Hindlimb muscle (tissue), 1 donor: ENCODE measurements at regions not wholly inside any gene's neighbourhood (a gene's known extent, or its start where the extent isn't known, plus 50 kb on each side); places are given as distances from the start of the nearest gene placed in this dataset.
A peak's percentile ranks its signal among the peaks of the same experiment; 100 is the strongest.
"Not testable (repeated sequence)": the region's sequence is repeated elsewhere in the genome, so short reads cannot be mapped to it uniquely, and the experiment has no call there.

ENCODE experiments used
- DNase-seq: peaks from one replicate; pipeline ENCODE4 v3.0.0-alpha.2; 2013

GRCh38 chr9:111148052-111149017, 110.1 kb upstream of the LPAR1 start:
- DNase-seq, result no peak

GRCh38 chr9:111147041-111147440, 108.8 kb upstream of the LPAR1 start:
- no peak for DNase-seq

- DNase-seq, result no peak
These were observed 106.5 kb upstream of the LPAR1 start for GRCh38 chr9:111144741-111145140.

GRCh38 chr9:111136180-111136579, 97.9 kb upstream of the LPAR1 start:
- DNase-seq, result no peak

GRCh38 chr9:111131211-111131610, 92.9 kb upstream of the LPAR1 start:
- no peak for DNase-seq

GRCh38 chr9:111120526-111120925, 82.3 kb upstream of the LPAR1 start:
- no peak for DNase-seq

DNA sequence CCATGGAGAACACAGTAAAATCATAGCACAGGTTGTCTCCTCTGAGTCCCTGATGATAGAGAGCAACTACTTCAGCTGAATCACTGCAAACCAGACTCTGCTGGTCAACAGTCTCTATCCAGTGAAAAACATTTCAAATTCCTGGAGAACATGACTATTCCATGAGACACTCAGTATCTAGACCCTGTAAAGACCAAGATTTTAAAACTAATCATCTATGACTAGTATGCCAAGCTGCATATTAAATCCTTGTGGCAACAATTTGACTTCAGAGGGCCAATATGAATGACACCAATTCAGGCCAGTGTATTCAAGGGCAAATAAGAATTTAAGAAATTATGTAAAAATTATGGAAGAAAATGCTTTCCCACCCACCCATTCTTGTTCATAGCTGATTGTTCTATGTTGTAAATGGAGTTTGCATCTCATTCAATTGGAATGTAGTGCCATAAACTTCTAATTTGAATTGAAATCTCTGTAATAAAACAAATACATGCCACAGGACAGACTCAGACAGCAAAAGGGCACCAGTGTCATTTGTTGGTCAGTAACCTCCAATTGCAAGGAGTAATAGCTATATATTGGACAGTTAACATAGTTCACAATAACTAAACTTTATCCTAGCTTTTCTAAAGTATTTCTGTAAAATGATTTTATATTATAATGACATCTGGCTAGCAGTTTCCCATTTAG, 80.1 kb upstream of the LPAR1 start:
- DNase-seq, result no peak

- DNase-seq, result no peak
These were observed 76.2 kb upstream of the LPAR1 start for GRCh38 chr9:111114486-111114885.

- no peak for DNase-seq
These were observed 75.4 kb upstream of the LPAR1 start for GRCh38 chr9:111113712-111114111.

DNA sequence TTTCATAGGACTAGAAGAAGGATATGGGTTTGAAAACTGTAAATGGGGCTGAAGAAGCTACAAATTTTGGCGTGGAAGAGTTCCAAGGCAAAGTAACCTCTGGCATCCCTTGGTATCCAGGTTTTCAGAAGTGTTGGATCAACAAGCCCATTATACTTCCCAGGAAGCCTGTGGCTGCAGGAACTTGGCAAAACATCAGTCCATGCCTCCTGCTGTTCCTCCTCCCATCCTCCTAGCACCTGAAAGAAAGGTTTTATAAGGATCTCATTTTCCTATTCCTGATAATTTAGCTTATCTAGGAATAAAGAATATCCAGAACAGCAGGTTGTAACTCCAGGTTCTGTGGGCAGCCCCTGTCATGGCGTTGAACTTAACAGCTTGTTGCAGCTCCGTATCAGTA, 72.5 kb upstream of the LPAR1 start:
- no peak for DNase-seq

DNA sequence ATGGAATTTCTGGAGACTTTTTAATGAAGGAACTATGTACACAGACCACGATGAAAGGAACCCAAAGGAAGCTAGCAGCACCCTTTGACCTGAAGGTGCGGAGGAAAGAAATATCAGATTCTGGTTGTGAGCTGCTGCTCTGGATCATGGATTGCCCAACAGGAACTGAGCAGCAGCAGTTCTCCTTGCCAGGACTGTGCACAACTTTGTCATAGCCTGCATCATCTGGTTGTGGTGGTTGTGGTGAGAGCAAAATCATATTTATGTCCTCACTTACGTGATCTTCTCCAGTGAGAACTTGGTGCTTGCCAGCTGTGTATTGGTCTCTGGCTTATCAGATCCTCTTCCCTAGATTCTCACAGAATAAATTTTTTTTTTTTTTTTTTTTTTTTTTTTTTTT, 70.7 kb upstream of the LPAR1 start:
- DNase-seq, result no peak

DNA sequence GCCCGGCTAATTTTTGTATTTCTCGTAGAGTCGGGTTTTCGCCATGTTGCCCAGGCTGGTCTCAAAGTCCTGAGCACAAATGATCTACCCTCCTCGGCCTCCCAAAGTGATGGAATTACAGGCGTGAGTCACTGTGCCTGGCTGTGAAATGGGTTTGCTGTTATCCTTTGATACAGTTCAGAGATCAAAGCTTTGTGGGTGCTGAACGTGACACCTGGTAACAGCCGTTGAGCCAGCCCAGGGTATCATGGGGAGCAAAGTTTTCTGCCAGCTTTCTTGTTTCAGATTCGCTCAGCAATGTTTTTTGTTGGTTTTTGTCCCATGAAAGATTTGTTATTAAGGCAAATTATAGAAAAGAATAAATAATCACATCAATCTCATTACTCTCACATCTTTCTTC, 68.9 kb upstream of the LPAR1 start:
- DNase-seq, result no peak

DNA sequence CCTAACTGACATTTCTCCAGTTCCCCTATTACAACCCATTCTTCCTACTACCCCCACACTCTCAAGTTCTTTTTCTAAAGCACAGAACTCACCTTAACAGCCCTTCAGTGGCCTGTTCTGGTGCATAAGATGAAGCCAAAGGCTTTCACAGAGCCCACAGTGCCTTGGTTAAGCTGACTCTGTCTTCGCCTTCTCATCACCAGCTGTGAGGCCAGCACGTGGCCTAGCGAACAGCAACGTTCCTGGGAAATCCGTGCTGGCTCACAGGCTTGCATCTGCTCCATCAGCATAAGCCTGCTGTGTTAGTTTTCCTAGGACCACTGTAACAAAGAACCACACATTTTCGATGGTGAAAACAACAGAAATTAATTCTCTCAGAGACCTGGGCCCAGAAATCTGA, 67.9 kb upstream of the LPAR1 start:
- no peak for DNase-seq

- peak; percentile 56 for DNase-seq
These were observed 64.7 kb upstream of the LPAR1 start for GRCh38 chr9:111102793-111103464.

DNA sequence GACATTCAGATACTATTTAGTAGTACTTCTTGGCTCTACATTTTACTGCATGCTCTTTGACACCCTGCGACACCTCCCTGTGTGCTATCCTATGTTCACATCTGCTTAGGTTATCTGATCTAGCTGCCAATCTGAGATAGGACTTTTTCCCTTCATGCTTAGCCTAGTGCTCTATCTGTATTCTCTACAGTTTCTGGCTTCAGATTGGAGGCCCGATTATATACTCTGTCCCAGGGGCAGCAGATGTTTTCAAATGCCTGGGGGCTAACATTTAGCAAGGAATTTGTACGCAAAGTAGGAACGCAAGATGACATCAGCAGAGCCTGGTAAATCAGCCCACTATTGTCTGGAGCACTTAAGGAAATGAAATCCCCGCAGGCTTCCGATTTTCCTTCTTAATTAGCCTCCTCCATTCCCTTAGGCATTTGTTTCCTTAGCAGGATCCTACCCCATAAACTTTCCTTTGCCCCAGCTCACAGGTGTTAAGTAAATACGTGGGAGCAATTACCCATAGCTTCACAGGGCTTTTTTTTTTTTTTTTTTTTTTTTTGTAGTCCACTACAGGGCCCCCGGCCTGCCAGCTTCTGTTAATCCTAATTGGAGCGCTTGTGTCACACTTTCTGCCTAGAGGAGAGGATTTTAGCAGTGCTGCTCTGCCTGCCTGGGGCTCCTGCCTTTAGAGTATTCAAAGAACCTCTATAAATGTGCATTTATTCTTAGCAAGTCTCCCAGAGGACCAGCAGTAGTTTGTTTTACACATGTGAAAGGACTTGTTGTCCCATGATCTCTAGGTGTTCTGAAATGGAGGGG, 61.1 kb upstream of the LPAR1 start:
- DNase-seq, result no peak

- no peak for DNase-seq
These were observed 59.8 kb upstream of the LPAR1 start for GRCh38 chr9:111098093-111098492.

- DNase-seq, result no peak
These were observed 57.8 kb upstream of the LPAR1 start for GRCh38 chr9:111096051-111096450.

DNA sequence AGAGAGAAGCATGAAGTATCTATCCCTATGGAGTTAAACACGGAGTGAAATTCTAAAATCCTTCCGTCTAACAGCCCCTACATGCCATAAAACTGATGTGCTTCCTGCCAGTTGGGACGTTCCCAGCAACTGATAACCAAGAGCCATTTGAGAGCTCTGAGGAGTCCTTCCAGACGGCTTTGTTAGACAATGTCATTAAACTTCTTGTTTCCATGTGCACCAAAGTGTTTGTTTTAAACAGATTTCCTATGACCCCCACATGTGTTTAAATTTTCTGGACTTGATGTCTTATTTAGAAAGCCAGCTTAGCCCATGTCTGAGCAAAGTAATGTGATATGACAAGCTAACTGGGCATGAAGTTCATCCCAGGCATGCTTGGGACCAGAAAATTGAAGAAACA, 57.2 kb upstream of the LPAR1 start:
- peak; percentile 43 for DNase-seq

- no peak for DNase-seq
These were observed 56.7 kb upstream of the LPAR1 start for GRCh38 chr9:111094958-111095357.

GRCh38 chr9:111094433-111094924, 56.2 kb upstream of the LPAR1 start:
- DNase-seq, result peak; percentile 52

GRCh38 chr9:111092167-111092566, 53.9 kb upstream of the LPAR1 start:
- DNase-seq, result not testable (repeated sequence)
